B cell (primary cell): ENCODE measurements at regions not wholly inside any gene's neighbourhood (a gene's known extent, or its start where the extent isn't known, plus 50 kb on each side); places are given as distances from the start of the nearest gene placed in this dataset.

ENCODE experiments used
- ATAC-seq: fragments of 200-7000 bp; cut with Tn5 transposase; one replicate; pipeline ENCODE4 v1.10.0; 2021; ENCODE audit warnings: low read depth, mild to moderate bottlenecking, moderate number of reproducible peaks, moderate library complexity
- CTCF ChIA-PET: fragments of 350-600 bp; sonication (Branson Sonifier 250); formaldehyde crosslinking; loops from one replicate; lab custom pipeline; 2021; ENCODE audit warnings: antibody characterized with exemption, inconsistent platforms; lab: Charles Lee
- POLR2A ChIA-PET: fragments of 350-600 bp; sonication (Branson Sonifier 250); formaldehyde crosslinking; loops from one replicate; lab custom pipeline; 2021; ENCODE audit warnings: antibody characterized with exemption; lab: Charles Lee
- DNase-seq: peaks from one replicate; pipeline ENCODE4 v3.0.0; 2013
- H2AFZ ChIP-seq: 2 replicates; pipeline ENCODE4 v1.6.1; 2012; ENCODE audit warnings: mild to moderate bottlenecking, low read depth, low read length; ENCODE audit not compliant: insufficient read depth, poor library complexity, severe bottlenecking
- H3K27ac ChIP-seq, 2 donors: 1 replicate in 1 of 2; 2 replicates in 1 of 2; pipeline ENCODE4 v1.5.1; 2012 to 2013; ENCODE audit warnings: low read length in 2 of 2, mild to moderate bottlenecking in 2 of 2, moderate library complexity in 1 of 2
- H3K27me3 ChIP-seq, 4 experiments: fragments of 200-600 bp in 1 of 4; sonication (generic) in 1 of 4; replicated peaks in 1 of 4; 1 replicate in 2 of 4; 2 replicates in 2 of 4; pipeline versions ENCODE4 v1.6.1 to v1.7.0; 2013 to 2016; ENCODE audit warnings: low read length in 3 of 4, mild to moderate bottlenecking in 2 of 4, mixed read lengths in 1 of 4, moderate library complexity in 1 of 4; ENCODE audit not compliant: insufficient read depth in 4 of 4, control insufficient read depth in 3 of 4; ENCODE audit errors: control extremely low read depth in 1 of 4
- H3K36me3 ChIP-seq, 2 experiments: replicated peaks in 1 of 2; 1 replicate in 1 of 2; 2 replicates in 1 of 2; pipeline versions ENCODE4 v1.6.1 to v1.7.1; 2013; ENCODE audit warnings: low read length in 1 of 2; ENCODE audit not compliant: insufficient read depth in 2 of 2, control insufficient read depth in 1 of 2; ENCODE audit errors: control extremely low read depth in 1 of 2, extremely low read depth in 1 of 2
- H3K4me1 ChIP-seq, 2 donors: fragments of 200-600 bp in 1 of 2; sonication (generic) in 1 of 2; 1 replicate in 1 of 2; 2 replicates in 1 of 2; pipeline versions ENCODE4 v1.5.1 to v1.6.1; 2013 to 2017; ENCODE audit warnings: low read length in 2 of 2; ENCODE audit not compliant: control insufficient read depth in 2 of 2, insufficient read depth in 2 of 2
- H3K4me2 ChIP-seq: replicated peaks from 2 replicates; pipeline ENCODE3; 2012; ENCODE audit warnings: mild to moderate bottlenecking, low read depth, low read length; ENCODE audit not compliant: poor library complexity, severe bottlenecking
- H3K4me3 ChIP-seq, 5 experiments: fragments of 200-600 bp in 1 of 5; sonication (generic) in 1 of 5; 1 replicate in 3 of 5; 2 replicates in 2 of 5; pipeline versions ENCODE4 v1.5.1 to v1.7.0; 2011 to 2016; ENCODE audit warnings: low read length in 4 of 5, mild to moderate bottlenecking in 4 of 5, low read depth in 2 of 5, control low read depth in 1 of 5, moderate library complexity in 1 of 5; ENCODE audit not compliant: insufficient read depth in 1 of 5; ENCODE audit errors: control extremely low read depth in 1 of 5, extremely low read depth in 1 of 5
- H3K79me2 ChIP-seq: fragments of 200-600 bp; sonication (generic); one replicate; pipeline ENCODE4 v1.6.0; 2016; ENCODE audit warnings: low read length; ENCODE audit not compliant: control insufficient read depth, insufficient read depth
- H3K9ac ChIP-seq: fragments of 200-600 bp; sonication (generic); 2 replicates; pipeline ENCODE4 v1.6.1; 2017; ENCODE audit warnings: mild to moderate bottlenecking, low read length, moderate library complexity
- H3K9me3 ChIP-seq, 3 donors: one replicate each; pipeline versions ENCODE4 v1.6.1 to v1.7.1; 2013; ENCODE audit warnings: low read length in 2 of 3; ENCODE audit not compliant: control insufficient read depth in 2 of 3, insufficient read depth in 1 of 3; ENCODE audit errors: control extremely low read depth in 1 of 3
- H4K20me1 ChIP-seq: 2 replicates; pipeline ENCODE4 v1.6.0; 2012; ENCODE audit warnings: mild to moderate bottlenecking, low read length; ENCODE audit not compliant: insufficient read depth, control insufficient read depth, poor library complexity, severe bottlenecking
- H3K27ac Mint-ChIP-seq: one replicate; pipeline ENCODE4 v1.8.0; 2021; ENCODE audit warnings: mixed read lengths
- H3K27me3 Mint-ChIP-seq: one replicate; pipeline ENCODE4 v1.8.0; 2021; ENCODE audit warnings: mixed read lengths
- H3K4me1 Mint-ChIP-seq: one replicate; pipeline ENCODE4 v1.8.0; 2021; ENCODE audit warnings: mixed read lengths
- H3K4me3 Mint-ChIP-seq: one replicate; pipeline ENCODE4 v1.8.0; 2021; ENCODE audit warnings: mixed read lengths
- H3K9me3 Mint-ChIP-seq: one replicate; pipeline ENCODE4 v1.8.0; 2022; ENCODE audit warnings: mixed read lengths; ENCODE audit not compliant: insufficient read depth
- EZH2 ChIP-seq: IDR thresholded peaks from 2 replicates; pipeline ENCODE4 v1.6.1; 2012; ENCODE audit warnings: borderline replicate concordance, low read depth, mild to moderate bottlenecking, moderate library complexity, low read length; ENCODE audit not compliant: insufficient read depth, poor library complexity, severe bottlenecking
- WGBS: methylation state at CpG from one replicate; pipeline ENCODE4 v1.1.5; 2013; ENCODE audit warnings: missing lambda C conversion rate; ENCODE audit not compliant: insufficient coverage; 5-methylcytosine and 5-hydroxymethylcytosine counted together
- intact Hi-C: fragments of 100-400 bp; cut with micrococcal nuclease; formaldehyde crosslinking; loops from one replicate; pipeline ENCODE4 v1.10.0; 2022
- TF ChIP-seq, protein P1 (sequence below): fragments of 200-600 bp; IDR thresholded peaks from one replicate; pipeline ENCODE4 v1.8.0; 2022; ENCODE audit warnings: antibody characterized with exemption, mild to moderate bottlenecking

DNA sequence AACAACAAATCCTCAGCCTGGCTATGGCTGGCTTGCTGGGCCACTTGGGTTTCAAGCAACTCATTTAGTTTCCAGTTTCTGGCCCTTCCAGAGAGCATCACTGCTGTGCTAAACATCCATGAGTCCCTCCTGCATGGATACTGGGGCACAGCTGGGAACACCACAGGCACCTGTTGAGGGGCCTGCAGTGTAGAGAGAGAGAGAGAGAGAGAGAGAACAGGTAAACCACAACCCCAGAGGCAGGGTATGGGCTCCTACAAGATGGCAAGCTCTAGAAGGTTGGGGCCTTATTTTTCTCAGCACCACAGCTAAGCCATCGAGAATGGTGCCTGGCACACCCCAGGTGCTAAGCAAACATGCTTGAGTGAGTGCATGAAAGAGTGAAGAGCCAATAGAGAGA is 120.3 kb downstream of the RBFOX3 start:
- Mint-ChIP-seq H3K4me1 (no peaks in the 10 kb centered on the region), H3K4me3 (no peak overlapping the region), H3K9me3 (peaks cover 4% of the 10 kb centered on the region), H3K27me3 (peaks cover 32% of the 10 kb centered on the region), H3K27ac (no peak overlapping the region)
- no peak overlapping the region for H3K27ac ChIP-seq
- TF ChIP-seq EZH2: no peak
- TF ChIP-seq, protein P1, sequence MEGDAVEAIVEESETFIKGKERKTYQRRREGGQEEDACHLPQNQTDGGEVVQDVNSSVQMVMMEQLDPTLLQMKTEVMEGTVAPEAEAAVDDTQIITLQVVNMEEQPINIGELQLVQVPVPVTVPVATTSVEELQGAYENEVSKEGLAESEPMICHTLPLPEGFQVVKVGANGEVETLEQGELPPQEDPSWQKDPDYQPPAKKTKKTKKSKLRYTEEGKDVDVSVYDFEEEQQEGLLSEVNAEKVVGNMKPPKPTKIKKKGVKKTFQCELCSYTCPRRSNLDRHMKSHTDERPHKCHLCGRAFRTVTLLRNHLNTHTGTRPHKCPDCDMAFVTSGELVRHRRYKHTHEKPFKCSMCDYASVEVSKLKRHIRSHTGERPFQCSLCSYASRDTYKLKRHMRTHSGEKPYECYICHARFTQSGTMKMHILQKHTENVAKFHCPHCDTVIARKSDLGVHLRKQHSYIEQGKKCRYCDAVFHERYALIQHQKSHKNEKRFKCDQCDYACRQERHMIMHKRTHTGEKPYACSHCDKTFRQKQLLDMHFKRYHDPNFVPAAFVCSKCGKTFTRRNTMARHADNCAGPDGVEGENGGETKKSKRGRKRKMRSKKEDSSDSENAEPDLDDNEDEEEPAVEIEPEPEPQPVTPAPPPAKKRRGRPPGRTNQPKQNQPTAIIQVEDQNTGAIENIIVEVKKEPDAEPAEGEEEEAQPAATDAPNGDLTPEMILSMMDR: no peak
- WGBS: 40% methylated on average over 1 of the region's 1 CpG
- ChIA-PET POLR2A (no interaction called here), CTCF (no interaction called here)
- peaks cover 0 to 26% (median 0%) of the 10 kb centered on the region in 3 donors for H3K9me3 ChIP-seq
- no peaks in the 10 kb centered on the region for H4K20me1 ChIP-seq
- no peaks in the 10 kb centered on the region for H3K4me1 ChIP-seq
- no peak overlapping the region for H2AFZ ChIP-seq
- intact Hi-C loops: no loop called here
- no peak for DNase-seq
- no peak overlapping the region for H3K9ac ChIP-seq
- no peak overlapping the region for H3K4me3 ChIP-seq
- no peak overlapping the region for H3K4me2 ChIP-seq
- no peak for ATAC-seq
- H3K27me3 ChIP-seq: peaks cover 0 to 17% (median 0%) of the 10 kb centered on the region in 4 experiments
- no peaks in the 10 kb centered on the region for H3K79me2 ChIP-seq
- H3K36me3 ChIP-seq: no peaks in the 10 kb centered on the region

DNA sequence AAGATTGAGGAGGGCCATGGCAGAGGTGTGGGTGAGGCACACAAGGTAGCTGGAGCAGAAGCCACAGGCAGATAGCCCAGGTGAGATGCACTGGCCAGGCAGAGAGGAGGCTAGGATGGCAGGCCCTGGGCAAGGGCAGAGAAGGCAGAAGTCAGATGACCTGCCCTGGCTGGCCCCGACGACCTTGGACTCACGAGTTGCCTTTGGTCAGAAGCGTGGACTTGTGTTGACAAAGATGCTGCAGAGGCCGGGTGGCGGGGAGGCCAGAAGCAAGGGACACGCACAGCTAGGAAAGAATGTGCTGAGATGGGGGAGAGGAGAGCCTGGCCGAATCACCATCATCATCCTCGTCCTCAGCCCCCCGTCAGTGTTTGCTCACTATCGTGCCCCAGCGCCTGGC is 123.7 kb downstream of the RBFOX3 start:
- Histone ChIP-seq H3K9me3 (peaks cover 0 to 4% (median 0%) of the 10 kb centered on the region in 3 donors), H3K27me3 (peaks cover 0 to 45% (median 2%) of the 10 kb centered on the region in 4 experiments), H3K79me2 (no peaks in the 10 kb centered on the region), H3K4me2 (no peak overlapping the region), H3K9ac (no peak overlapping the region), H3K4me1 (no peaks in the 10 kb centered on the region), H3K27ac (no peak overlapping the region), H2AFZ (no peak overlapping the region), H3K36me3 (no peaks in the 10 kb centered on the region), H3K4me3 (no peak overlapping the region), H4K20me1 (no peaks in the 10 kb centered on the region)
- 87% methylated on average over 11 of the region's 12 CpGs for WGBS
- TF ChIP-seq, protein P1: no peak
- TF ChIP-seq EZH2: no peak
- Mint-ChIP-seq H3K4me3 (no peak overlapping the region), H3K27ac (no peak overlapping the region), H3K27me3 (peaks cover 52% of the 10 kb centered on the region), H3K4me1 (no peaks in the 10 kb centered on the region), H3K9me3 (no peaks in the 10 kb centered on the region)
- ChIA-PET CTCF (no interaction called here), POLR2A (no interaction called here)
- ATAC-seq (no peak), DNase-seq (no peak)
- intact Hi-C loops: no loop called here
